Globus pallidus (tissue), 1 donor: ENCODE measurements at regions not wholly inside any gene's neighbourhood (a gene's known extent, or its start where the extent isn't known, plus 50 kb on each side); places are given as distances from the start of the nearest gene placed in this dataset.
"Not testable (repeated sequence)": the region's sequence is repeated elsewhere in the genome, so short reads cannot be mapped to it uniquely, and the experiment has no call there.

ENCODE experiments used
- DNase-seq: peaks from one replicate; pipeline ENCODE4 v3.0.0-alpha.2; 2015; ENCODE audit warnings: low spot score

DNA sequence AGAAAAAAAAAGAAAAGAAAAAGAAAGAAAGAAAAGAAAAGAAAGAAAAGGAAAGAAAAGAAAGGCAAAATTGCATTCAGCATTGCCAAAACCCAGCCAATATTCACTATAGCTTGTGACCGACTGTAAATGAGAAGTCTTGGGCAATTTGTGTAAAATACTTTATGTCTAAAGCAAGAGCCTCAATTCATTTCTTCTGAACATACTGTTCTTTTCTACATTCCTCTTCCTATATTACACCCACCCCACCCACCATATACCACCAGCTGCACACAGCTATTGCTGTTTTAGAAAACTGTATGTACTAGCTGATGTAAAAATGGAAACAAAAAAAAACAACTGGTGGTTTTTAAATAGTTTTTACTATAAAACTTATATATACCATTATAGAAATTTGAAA, 156.9 kb upstream of the TTC29 start:
- DNase-seq, result no peak

DNA sequence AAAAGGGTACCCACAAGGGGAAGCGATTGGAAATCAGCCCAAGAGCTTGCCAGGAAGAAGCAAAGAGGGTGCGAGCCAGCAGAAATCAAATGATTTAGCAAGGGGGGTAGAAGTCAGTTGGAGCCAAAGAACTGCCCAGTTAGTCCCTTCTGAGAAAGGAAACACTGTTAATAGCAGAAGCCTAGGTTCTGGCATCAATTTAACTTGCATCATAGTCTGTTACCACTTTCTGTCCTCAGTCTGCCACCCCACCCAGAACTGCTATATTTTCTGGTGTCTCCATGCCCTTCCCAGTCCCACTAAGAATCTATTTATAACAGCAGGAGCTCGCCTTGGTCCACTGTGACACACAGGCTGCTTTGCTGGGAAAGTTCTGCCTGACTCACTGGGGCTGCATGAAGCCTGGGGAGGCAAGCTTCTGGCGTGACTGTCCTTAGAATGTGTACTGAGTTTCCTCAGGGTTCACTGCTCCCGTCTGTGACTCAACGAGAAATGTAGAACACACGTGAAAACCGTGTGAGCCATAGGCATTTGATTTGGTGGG, 157.8 kb upstream of the TTC29 start:
- DNase-seq, result peak; percentile 48

GRCh38 chr4:147104768-147105167, 159.1 kb upstream of the TTC29 start:
- no peak for DNase-seq

DNA sequence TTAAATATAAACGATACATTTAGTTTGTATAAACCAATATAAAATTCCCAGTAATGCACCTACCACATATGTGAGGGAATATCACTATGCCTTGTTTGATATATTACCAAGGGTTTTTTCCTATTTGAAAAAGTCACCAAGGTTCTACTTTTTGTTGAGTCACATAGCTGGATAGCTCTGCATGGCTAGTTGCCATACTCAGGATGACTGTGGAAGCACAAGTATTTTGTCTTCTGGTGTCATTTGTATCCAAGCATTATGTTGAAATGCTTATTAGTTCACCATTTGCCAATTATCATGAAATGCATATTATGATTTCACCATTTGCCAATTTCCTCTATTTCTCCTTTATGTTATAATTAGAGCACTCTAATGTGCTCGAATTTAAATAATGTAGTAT, 162.7 kb upstream of the TTC29 start:
- no peak for DNase-seq

- no peak for DNase-seq
These were observed 164.1 kb upstream of the TTC29 start for GRCh38 chr4:147109800-147110199.

GRCh38 chr4:147110473-147111367, 165.1 kb upstream of the TTC29 start:
- no peak for DNase-seq

DNA sequence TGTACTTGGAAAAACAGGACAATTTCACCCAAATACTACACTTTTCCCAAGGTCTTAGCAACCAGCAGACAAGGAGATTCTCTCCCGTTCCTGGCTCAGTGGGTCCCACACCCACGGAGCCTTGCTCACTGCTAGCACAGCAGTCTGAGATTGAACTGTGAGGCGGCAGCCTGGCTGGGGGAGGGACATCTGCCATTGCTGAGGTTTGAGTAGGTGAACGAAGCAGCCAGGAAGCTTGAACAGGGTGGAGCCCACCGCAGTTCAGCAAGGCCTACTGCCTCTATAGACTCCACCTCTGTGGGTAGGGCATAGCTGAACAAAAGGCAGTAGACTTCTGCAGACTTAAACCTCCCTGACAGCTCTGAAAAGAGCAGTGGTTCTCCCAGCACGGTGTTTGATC, 166.5 kb upstream of the TTC29 start:
- DNase-seq, result not testable (repeated sequence)

DNA sequence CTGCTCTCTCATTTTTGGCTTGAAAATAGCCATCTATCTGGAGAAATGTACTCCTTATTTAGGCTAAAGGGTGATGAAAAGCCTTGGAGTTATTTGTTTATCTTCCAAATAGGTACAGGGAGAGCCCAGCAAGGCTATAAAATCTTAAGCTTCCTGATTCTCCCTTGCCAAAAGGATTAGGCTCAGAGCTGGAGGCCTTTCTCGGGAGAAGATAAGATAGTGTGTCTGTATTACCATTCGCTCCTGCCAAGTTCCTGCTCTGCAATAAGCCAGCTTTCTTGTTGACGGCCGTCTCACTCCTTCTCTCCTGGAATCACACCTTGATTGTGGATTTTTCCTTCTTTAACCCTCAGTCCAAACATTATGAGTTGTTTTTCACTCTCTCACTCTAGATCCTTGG, 171.8 kb upstream of the TTC29 start:
- DNase-seq, result no peak

DNA sequence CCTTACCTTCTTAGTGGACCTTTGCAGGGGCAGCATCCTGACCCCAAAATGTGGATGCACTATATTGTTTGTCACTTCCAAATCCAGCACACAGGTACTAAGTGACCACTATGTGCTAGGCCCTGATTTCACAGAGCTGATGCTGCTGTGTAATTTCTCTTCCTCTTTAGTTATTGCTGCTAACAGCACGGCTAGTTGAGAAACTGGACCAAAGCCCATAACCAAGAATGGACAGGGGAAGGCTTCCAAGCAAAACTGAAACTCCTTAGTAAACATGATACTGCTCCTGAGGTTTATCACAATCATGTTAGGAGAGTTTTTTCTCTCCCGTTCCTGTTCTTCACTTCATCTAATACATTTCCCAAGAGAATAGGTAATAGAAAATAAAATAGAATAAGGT, 172.9 kb upstream of the TTC29 start:
- peak; percentile 24 for DNase-seq

DNA sequence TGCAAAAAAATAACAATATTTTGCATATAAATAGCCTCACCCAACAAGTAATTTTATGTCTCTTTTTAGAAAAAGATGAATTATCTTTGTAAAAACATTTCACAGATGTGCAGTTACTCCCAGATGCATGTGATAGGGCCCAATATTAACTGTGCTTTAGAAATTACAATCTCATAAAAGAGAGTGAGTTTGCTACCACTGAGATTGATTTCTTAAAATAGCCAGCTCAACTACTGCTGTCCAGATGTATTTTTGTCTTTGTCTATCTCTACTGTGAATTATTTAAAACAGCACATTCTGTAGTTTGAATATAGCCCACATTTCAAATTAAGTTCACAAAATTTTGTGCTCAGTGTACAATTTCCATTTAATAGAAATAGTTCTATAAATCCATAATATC, 177.0 kb upstream of the TTC29 start:
- DNase-seq, result no peak

DNA sequence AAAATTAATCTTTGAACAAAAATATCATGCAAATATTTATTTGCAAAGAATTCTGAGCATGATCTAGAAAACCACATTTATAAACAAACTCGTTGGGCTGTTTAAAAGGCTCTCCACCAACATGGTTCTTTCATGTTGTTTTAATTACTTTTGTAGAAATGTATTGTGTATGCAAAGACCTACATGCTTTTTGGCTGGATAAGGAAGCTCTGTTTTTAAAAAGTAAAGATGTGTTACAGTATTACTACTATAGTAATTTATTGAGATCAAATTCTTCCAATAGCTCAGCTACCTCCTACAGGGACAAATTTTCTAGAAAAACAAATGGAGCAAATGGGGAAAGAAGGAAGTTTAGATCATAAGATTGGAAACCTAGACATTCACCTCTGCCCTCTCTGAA, 177.5 kb upstream of the TTC29 start:
- DNase-seq, result no peak

DNA sequence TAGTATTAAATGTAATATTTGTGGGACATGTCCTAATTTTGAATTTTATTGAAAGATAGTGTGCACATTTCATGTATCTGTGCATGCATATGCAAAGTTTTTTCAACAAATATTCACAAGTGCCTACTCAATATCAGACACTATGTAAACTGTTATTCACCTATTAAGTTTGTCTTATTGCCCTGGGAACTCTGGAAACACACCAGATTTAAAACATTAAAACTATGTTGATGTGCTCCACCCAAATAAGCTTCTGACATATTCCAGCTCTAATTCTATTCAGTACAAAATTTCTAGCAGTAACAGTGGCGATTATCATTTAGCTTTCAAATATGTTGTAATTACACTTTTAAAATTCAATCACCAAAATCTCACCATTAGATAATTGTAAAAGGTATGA, 183.1 kb upstream of the TTC29 start:
- DNase-seq, result no peak

- DNase-seq, result no peak
These were observed 184.0 kb upstream of the TTC29 start for GRCh38 chr4:147129687-147130086.

DNA sequence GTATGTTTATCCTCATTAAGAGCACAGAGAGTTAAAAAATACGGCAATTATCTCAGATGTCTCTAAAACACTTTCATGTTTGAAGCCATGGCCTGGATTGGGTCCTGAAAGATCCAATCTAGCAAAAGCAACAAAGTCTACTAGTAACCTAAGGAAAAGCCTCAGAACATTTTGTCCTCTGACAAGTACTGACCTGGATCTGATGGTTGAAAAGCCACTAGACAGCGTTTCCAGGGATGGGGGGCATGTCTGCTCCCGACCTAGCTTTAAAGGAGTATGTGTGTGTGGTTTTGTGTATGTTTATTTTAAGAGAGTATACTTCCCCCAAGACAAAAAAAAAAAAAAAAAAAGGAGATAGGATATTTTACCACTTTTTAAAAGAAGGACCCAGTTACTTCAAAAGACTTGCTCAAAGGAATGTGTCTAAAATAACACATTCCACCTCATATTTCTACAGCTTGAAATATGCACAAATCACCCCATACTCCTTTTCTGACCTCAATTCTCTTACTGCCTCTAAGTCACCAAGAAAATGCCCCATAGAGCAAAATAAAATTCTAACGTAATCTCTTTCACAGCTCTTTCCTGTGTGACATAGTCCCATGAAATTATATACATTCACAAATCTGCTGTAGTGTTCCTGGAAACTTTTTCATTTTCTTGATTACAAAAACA, 189.0 kb upstream of the TTC29 start:
- DNase-seq, result no peak

DNA sequence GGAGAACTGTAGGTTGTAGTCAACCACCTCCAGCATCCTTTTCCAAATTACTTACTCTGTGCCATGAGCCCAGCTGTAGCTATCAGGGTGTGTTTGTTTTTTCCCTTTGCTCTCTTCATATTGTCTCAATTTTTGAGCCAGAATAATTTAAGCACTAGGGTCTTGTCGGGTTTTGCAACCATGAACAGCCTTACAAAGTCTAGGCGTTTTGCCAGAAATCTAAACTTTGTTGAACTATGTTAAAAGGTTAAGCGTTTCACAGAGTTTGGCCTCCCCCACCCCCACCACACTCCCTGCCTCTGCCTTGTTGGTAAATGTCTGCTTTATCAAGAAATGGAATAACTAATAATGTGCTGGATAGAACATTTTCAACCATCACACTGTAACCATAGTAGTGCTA, 190.6 kb upstream of the TTC29 start:
- no peak for DNase-seq

DNA sequence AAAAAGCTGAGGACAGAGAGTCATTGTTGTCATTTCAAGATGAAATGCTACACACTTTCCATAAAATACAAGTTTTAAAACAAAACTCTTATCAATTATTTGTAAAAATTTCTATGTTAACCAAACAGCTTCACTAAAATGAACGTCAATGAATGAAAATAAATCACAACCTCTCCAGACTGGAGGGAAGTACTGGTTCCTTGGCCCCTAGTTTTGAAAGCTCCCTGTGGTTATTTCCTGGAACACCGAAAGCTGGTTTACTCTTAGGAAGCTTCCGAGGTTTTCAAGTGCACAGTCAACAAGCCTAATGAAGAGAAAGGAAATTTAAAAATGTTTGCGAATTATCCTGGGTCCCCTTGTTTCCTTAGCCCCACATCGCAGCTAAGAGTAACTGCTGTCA, 191.1 kb upstream of the TTC29 start:
- DNase-seq, result no peak

DNA sequence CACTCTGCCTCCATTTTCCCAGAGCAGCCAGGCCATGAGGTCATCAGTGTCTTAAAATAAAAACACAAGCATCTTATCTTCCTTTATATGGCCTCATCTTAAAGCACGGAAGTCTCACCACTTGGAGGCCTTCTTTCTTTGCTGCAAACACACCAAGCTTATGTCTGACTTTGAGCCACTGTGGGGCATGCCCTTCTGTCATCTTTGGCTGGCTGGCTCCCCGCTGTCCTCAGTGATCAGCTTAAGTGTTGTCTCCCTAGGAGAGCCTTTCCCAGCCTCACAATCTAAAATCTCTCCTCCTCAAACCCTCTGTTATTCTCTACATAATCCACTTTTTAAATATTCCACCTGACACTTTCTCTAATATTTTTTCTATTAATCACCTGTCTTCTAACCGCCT, 191.6 kb upstream of the TTC29 start:
- no peak for DNase-seq

GRCh38 chr4:147138171-147138570, 192.5 kb upstream of the TTC29 start:
- no peak for DNase-seq

- no peak for DNase-seq
These were observed 194.0 kb upstream of the TTC29 start for GRCh38 chr4:147139455-147140198.

GRCh38 chr4:147151763-147152162, 206.1 kb upstream of the TTC29 start:
- no peak for DNase-seq

DNA sequence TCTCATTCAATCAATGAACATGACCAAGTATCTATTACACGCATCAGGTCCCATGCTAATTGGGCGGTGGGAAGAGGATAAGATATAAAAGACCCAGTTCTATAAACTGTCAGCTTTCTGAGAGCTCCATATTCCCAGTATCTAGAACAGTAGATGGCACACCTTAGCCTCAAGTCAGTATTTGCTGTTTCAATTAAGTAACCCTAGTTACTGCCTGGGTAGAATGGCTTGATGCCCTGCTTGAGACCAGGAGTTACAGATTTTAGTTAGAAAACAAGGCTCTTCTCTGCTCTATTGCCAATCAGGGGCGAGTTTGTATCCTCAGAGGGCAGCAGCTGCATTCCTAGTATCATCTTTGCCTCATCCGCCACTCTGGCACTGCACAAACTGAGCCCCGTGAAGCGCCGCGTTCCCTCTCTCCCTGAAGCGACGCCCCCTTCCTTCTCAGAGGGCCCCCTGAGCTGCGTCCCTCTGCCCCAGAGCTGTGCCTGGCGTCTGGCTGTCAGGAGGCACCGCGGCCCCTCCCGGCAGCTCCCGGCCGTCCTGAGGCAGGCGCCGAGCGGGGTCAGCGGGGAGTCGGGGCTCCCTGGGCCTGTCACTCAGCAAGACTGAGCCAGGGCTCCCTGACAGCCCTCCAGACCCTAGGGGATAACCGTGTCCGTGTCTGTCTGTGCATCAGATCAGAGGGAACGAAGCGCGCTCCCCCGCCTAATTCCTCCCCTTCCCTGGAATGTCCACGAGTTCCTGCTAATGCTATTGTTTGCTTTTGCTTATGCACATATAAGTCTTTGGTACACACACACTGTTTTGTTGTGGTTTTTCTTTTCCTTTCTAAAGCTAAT, 212.4 kb upstream of the TTC29 start:
- peak; percentile 24 for DNase-seq
